ENCODE measurements at regions not wholly inside any gene's neighbourhood (a gene's known extent, or its start where the extent isn't known, plus 50 kb on each side); places are given as distances from the start of the nearest gene placed in this dataset.

- no peak for DNase-seq
Measured at GRCh38 chr15:70342554-70343548, 245.1 kb upstream of the TLE3 start.

GRCh38 chr15:70342141-70342540, 244.4 kb upstream of the TLE3 start:
- no peak for DNase-seq

GRCh38 chr15:70341566-70341965, 243.8 kb upstream of the TLE3 start:
- no peak for DNase-seq

GRCh38 chr15:70340494-70340870, 242.8 kb upstream of the TLE3 start:
- DNase-seq = no peak

GRCh38 chr15:70339571-70340493, 242.1 kb upstream of the TLE3 start:
- peak; percentile 82 for DNase-seq

- no peak for DNase-seq
Measured at GRCh38 chr15:70337277-70338186, 239.8 kb upstream of the TLE3 start.

- DNase-seq = no peak
Measured at GRCh38 chr15:70336425-70337009, 238.8 kb upstream of the TLE3 start.

GRCh38 chr15:70334286-70334685, 236.6 kb upstream of the TLE3 start:
- no peak for DNase-seq

- DNase-seq = no peak
Measured at GRCh38 chr15:70329179-70329578, 231.5 kb upstream of the TLE3 start.

GRCh38 chr15:70328679-70329115, 231.0 kb upstream of the TLE3 start:
- no peak for DNase-seq

- peak; percentile 39 for DNase-seq
Measured at GRCh38 chr15:70327856-70328678, 230.3 kb upstream of the TLE3 start.

- DNase-seq = no peak
Measured at GRCh38 chr15:70327328-70327855, 229.7 kb upstream of the TLE3 start.

GRCh38 chr15:70324001-70324974, 226.6 kb upstream of the TLE3 start:
- DNase-seq = no peak

- no peak for DNase-seq
Measured at GRCh38 chr15:70323111-70323851, 225.6 kb upstream of the TLE3 start.

- no peak for DNase-seq
Measured at GRCh38 chr15:70322051-70322668, 224.4 kb upstream of the TLE3 start.

GRCh38 chr15:70321172-70321819, 223.6 kb upstream of the TLE3 start:
- no peak for DNase-seq

- DNase-seq = peak; percentile 43
Measured at GRCh38 chr15:70320482-70320881, 222.8 kb upstream of the TLE3 start.

- DNase-seq = no peak
Measured at GRCh38 chr15:70320077-70320476, 222.4 kb upstream of the TLE3 start.
